ENCODE measurements at regions not wholly inside any gene's neighbourhood (a gene's known extent, or its start where the extent isn't known, plus 50 kb on each side); places are given as distances from the start of the nearest gene placed in this dataset.

DNA sequence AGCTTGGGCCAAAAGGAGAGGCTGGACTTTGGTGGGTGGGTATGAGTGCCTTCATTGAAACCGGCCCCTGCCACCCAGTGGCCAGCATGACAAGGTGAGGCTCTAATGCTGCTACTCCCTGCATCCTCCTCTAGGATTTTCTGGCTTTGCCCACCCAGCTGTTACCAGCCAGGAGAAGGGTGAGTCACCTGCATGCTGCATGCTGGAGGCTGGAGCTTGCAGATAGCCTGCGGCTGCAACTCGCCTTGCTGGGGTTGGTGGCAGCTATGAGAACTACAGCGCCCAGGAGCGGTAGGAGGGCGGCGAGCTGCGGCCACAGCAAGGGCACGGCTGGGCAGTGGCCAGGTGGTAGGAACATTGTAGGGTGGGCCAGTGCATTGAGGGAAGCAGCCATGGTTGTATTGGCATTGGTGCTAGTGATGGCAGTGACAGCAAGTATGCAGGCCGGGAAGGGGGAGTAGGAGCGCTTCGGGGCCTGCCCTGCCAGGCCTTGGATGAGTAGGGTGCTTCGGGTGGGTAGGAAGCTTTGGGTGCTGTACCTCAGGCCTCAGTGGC, 75.4 kb upstream of the SLC35G4 start:
- no peaks in the 10 kb centered on the region for H3K27me3 ChIP-seq
- no peak overlapping the region for H3K4me3 ChIP-seq
- intact Hi-C loops (cut with DNase I; ENCODE audit: low total_unique reads), result no loop called here
- no peak overlapping the region for H3K27ac ChIP-seq
- no peak for DNase-seq
- H3K4me1 ChIP-seq, result no peaks in the 10 kb centered on the region
- H3K36me3 ChIP-seq, result no peaks in the 10 kb centered on the region
- H3K9me3 ChIP-seq, result no peaks in the 10 kb centered on the region
- TF ChIP-seq, protein P1, sequence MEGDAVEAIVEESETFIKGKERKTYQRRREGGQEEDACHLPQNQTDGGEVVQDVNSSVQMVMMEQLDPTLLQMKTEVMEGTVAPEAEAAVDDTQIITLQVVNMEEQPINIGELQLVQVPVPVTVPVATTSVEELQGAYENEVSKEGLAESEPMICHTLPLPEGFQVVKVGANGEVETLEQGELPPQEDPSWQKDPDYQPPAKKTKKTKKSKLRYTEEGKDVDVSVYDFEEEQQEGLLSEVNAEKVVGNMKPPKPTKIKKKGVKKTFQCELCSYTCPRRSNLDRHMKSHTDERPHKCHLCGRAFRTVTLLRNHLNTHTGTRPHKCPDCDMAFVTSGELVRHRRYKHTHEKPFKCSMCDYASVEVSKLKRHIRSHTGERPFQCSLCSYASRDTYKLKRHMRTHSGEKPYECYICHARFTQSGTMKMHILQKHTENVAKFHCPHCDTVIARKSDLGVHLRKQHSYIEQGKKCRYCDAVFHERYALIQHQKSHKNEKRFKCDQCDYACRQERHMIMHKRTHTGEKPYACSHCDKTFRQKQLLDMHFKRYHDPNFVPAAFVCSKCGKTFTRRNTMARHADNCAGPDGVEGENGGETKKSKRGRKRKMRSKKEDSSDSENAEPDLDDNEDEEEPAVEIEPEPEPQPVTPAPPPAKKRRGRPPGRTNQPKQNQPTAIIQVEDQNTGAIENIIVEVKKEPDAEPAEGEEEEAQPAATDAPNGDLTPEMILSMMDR (IDR thresholded peaks at IDR 0.05), result no peak

DNA sequence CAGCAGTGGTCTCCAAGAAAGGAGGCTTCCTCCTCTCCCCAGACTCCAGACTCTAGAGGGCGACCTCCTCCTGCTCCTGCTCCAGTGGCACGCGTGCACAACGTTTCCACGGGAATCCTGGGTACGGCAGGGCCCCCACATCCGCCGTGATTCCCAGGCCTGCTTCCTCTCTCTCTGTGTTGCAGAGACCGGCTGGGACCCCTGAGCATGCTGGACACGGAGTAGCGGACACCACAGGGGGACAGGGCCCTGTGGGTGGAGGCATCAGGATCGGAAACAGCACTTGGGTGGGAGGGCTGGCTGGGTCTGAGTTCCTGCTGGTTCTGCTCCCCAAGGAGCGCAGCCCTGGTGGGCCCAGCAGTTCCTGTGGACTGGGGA, 75.9 kb upstream of the SLC35G4 start:
- H3K9me3 ChIP-seq, result no peaks in the 10 kb centered on the region
- H3K27me3 ChIP-seq, result no peaks in the 10 kb centered on the region
- no peaks in the 10 kb centered on the region for H3K4me1 ChIP-seq
- TF ChIP-seq, protein P1 (IDR thresholded peaks at IDR 0.05), result no peak
- no peaks in the 10 kb centered on the region for H3K36me3 ChIP-seq
- no peak for DNase-seq
- intact Hi-C loops (cut with DNase I; ENCODE audit: low total_unique reads), result no loop called here
- no peak overlapping the region for H3K27ac ChIP-seq
- no peak overlapping the region for H3K4me3 ChIP-seq

DNA sequence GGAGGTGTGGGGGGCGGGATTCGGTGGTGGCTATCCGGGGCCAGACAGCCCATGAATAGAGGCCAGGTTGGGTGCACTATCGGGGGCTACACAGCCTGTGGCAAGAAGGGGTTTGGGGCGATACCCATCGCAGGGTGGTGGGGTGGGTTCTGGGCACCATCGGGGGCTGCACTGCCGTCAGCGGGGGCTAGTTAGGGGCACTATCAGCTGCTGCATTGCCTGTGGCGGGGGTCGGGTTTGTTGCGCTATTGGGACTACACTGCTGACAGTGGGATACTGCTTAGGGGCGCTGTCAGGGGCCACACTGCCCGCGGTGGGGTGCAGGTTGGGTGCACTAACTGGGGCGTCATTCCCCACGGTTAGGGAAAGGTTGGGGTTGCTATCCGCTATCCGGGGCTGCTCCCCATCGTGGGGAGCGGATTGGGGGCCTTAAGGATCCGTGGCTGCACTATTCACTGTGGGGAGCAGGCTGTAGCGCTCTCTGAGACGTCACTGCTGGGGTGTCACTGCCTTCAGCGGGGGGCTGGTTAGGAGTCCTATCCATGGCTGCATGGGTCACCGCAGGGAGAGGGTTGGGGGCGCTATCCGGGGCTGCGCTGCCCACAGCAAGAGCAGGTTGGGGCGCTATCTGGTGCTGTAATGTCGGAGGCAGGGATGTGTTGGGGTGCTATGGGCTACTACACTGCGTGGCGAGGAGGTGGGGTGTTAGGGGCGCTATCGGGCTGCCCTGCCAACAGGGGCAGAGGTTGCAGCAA, 76.5 kb upstream of the SLC35G4 start:
- Histone ChIP-seq H3K4me3 (no peak overlapping the region), H3K4me1 (no peaks in the 10 kb centered on the region), H3K27ac (no peak overlapping the region), H3K36me3 (no peaks in the 10 kb centered on the region), H3K27me3 (no peaks in the 10 kb centered on the region), H3K9me3 (no peaks in the 10 kb centered on the region)
- TF ChIP-seq, protein P1 (IDR thresholded peaks at IDR 0.05), result no peak
- intact Hi-C loops (cut with DNase I; ENCODE audit: low total_unique reads), result no loop called here
- no peak for DNase-seq

DNA sequence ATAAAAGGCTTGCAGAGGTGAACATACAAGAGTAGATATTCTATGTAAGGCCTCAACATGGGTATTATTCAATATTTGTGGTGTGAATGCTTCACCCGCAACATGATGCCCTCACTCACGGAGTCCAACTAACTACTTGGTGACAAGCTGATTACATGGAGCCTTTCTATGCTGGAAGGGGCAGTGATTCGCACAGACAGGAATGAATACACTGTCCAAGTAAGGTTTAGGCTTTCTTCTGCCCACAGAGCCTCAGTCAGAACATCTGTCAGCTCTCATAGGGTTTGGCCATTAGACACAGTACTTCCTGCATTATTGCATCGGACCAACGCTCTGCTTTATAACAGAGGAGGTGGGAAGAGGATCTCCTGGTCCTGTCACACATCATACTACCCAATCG, 80.3 kb upstream of the SLC35G4 start:
- Histone ChIP-seq H3K9me3 (no peaks in the 10 kb centered on the region), H3K36me3 (no peaks in the 10 kb centered on the region), H3K27ac (no peak overlapping the region), H3K4me1 (no peaks in the 10 kb centered on the region), H3K4me3 (no peak overlapping the region), H3K27me3 (no peaks in the 10 kb centered on the region)
- TF ChIP-seq, protein P1 (IDR thresholded peaks at IDR 0.05), result no peak
- no peak for DNase-seq
- intact Hi-C loops (cut with DNase I; ENCODE audit: low total_unique reads), result no loop called here

DNA sequence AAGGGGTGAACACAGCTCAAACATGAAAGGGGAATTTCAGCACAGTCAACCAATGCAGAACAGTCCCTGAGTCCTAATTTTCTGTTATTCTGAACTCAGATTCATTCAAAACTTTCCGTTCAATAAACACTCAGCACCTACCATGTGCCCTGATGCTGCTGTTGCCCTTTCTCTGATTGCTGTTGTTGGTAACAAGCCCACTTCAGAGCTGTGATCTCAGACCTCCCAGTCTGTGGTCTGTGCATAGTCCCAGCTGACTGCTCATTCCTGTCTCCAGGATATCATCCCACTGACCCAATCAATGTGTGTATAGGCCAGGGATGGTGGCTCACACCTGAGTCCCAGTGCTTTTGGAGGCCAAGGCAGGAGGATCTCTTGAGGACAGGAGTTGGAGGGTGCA, 82.7 kb upstream of the SLC35G4 start:
- peaks cover 0 to 6% (median 0%) of the 10 kb centered on the region in 4 donors for H3K4me1 ChIP-seq
- intact Hi-C loops (cut with DNase I; ENCODE audit: low total_unique reads), result no loop called here
- no peak for DNase-seq
- no peaks in the 10 kb centered on the region for H3K27me3 ChIP-seq
- TF ChIP-seq, protein P1 (IDR thresholded peaks at IDR 0.05), result no peak
- no peaks in the 10 kb centered on the region for H3K9me3 ChIP-seq
- no peak overlapping the region for H3K27ac ChIP-seq
- no peak overlapping the region for H3K4me3 ChIP-seq
- H3K36me3 ChIP-seq, result no peaks in the 10 kb centered on the region

Data from tibial artery (tissue), 4 donors.